NCI-H2196 treated with DMSO at 0.1 percent for 48 hours (cell line): ENCODE measurements at regions not wholly inside any gene's neighbourhood (a gene's known extent, or its start where the extent isn't known, plus 50 kb on each side); places are given as distances from the start of the nearest gene placed in this dataset.
"Not testable (repeated sequence)": the region's sequence is repeated elsewhere in the genome, so short reads cannot be mapped to it uniquely, and the experiment has no call there.

ENCODE experiments used
- DNase-seq: peaks from one replicate; lab custom pipeline; 2025; ENCODE audit not compliant: unreplicated experiment; lab: John Stamatoyannopoulos, UW

- DNase-seq: not testable (repeated sequence)
Observed at GRCh38 chr9:115692868-115693267, 460.7 kb upstream of the PAPPA start.

GRCh38 chr9:115694014-115694413 lies 459.6 kb upstream of the PAPPA start:
- no peak for DNase-seq

GRCh38 chr9:115694991-115695390 lies 458.6 kb upstream of the PAPPA start:
- DNase-seq: no peak

GRCh38 chr9:115712981-115713380 lies 440.6 kb upstream of the PAPPA start:
- no peak for DNase-seq

GRCh38 chr9:115715666-115716065 lies 437.9 kb upstream of the PAPPA start:
- no peak for DNase-seq

- no peak for DNase-seq
Observed at GRCh38 chr9:115717298-115717697, 436.3 kb upstream of the PAPPA start.

GRCh38 chr9:115717711-115718173 lies 435.8 kb upstream of the PAPPA start:
- no peak for DNase-seq

- no peak for DNase-seq
Observed at GRCh38 chr9:115730396-115730795, 423.2 kb upstream of the PAPPA start.

GRCh38 chr9:115730845-115731244 lies 422.7 kb upstream of the PAPPA start:
- DNase-seq: no peak

- no peak for DNase-seq
Observed at GRCh38 chr9:115733318-115734110, 420.1 kb upstream of the PAPPA start.

GRCh38 chr9:115739096-115739875 lies 414.3 kb upstream of the PAPPA start:
- DNase-seq: no peak

- DNase-seq: no peak
Observed at GRCh38 chr9:115740986-115741385, 412.6 kb upstream of the PAPPA start.

- no peak for DNase-seq
Observed at GRCh38 chr9:115743709-115744605, 409.6 kb upstream of the PAPPA start.

GRCh38 chr9:115746496-115746895 lies 407.1 kb upstream of the PAPPA start:
- DNase-seq: no peak

GRCh38 chr9:115747731-115748130 lies 405.9 kb upstream of the PAPPA start:
- DNase-seq: no peak

- DNase-seq: no peak
Observed at GRCh38 chr9:115756736-115757135, 396.9 kb upstream of the PAPPA start.

GRCh38 chr9:115757461-115757860 lies 396.1 kb upstream of the PAPPA start:
- no peak for DNase-seq

- DNase-seq: no peak
Observed at GRCh38 chr9:115758441-115758840, 395.1 kb upstream of the PAPPA start.

- no peak for DNase-seq
Observed at GRCh38 chr9:115759426-115759825, 394.2 kb upstream of the PAPPA start.

GRCh38 chr9:115764645-115765044 lies 388.9 kb upstream of the PAPPA start:
- DNase-seq: no peak

GRCh38 chr9:115765060-115765459 lies 388.5 kb upstream of the PAPPA start:
- no peak for DNase-seq
